IMR-90 (cell line): ENCODE measurements at regions not wholly inside any gene's neighbourhood (a gene's known extent, or its start where the extent isn't known, plus 50 kb on each side); places are given as distances from the start of the nearest gene placed in this dataset.
"Not testable (repeated sequence)": the region's sequence is repeated elsewhere in the genome, so short reads cannot be mapped to it uniquely, and the experiment has no call there.

Source experiments
- ATAC-seq: fragments of 200-7000 bp; cut with Tn5 transposase; 2 replicates; pipeline ENCODE4 v1.9.1; 2020; ENCODE audit warnings: low read depth, mild to moderate bottlenecking, moderate library complexity
- BruUV-seq: library from RNA; stranded (reverse); fragments of 400-500 nt; replicated peaks from 2 replicates; lab custom pipeline; 2021; lab: Mats Ljungman, UMichigan
- CTCF ChIA-PET: fragments of 300-600 bp; formaldehyde crosslinking; extraction: SDS; loops from one replicate; lab custom pipeline; 2021; ENCODE audit warnings: antibody characterized with exemption; lab: Yijun Ruan, JAX
- POLR2A ChIA-PET: fragments of 300-600 bp; sonication (Branson Sonifier 250); formaldehyde crosslinking; loops from one replicate; lab custom pipeline; 2022; ENCODE audit warnings: antibody characterized with exemption; ENCODE audit not compliant: unreplicated experiment; lab: Charles Lee
- DNase-seq: peaks from one replicate; pipeline ENCODE4 v3.0.0; 2013
- H2AFZ ChIP-seq: replicated peaks from 2 replicates; pipeline ENCODE3; 2013; ENCODE audit warnings: low read length, mild to moderate bottlenecking; ENCODE audit not compliant: poor library complexity
- H2AK5ac ChIP-seq: 2 replicates; pipeline ENCODE4 v1.6.1; 2013; ENCODE audit warnings: low read depth, low read length, inconsistent platforms
- H2AK9ac ChIP-seq: replicated peaks from 2 replicates; pipeline ENCODE3; 2013; ENCODE audit warnings: mild to moderate bottlenecking, low read depth, low read length, moderate library complexity; ENCODE audit not compliant: poor library complexity
- H2BK120ac ChIP-seq: 2 replicates; pipeline ENCODE4 v1.6.1; 2013; ENCODE audit warnings: low read depth, low read length, inconsistent platforms
- H2BK15ac ChIP-seq: 3 replicates; pipeline ENCODE4 v1.6.1; 2013; ENCODE audit warnings: low read depth, low read length, inconsistent platforms
- H2BK20ac ChIP-seq: 2 replicates; pipeline ENCODE4 v1.6.1; 2013; ENCODE audit warnings: low read depth, mild to moderate bottlenecking, inconsistent platforms, low read length, moderate library complexity
- H2BK5ac ChIP-seq: 2 replicates; pipeline ENCODE4 v1.6.1; 2013; ENCODE audit warnings: mild to moderate bottlenecking, low read depth, low read length, inconsistent platforms; ENCODE audit not compliant: poor library complexity, severe bottlenecking
- H3K14ac ChIP-seq: replicated peaks from 2 replicates; pipeline ENCODE4 v1.6.1; 2013; ENCODE audit warnings: low read depth, low read length, inconsistent platforms
- H3K18ac ChIP-seq: 2 replicates; pipeline ENCODE4 v1.6.1; 2013; ENCODE audit warnings: low read depth, low read length, control low read depth
- H3K23ac ChIP-seq: 2 replicates; pipeline ENCODE4 v1.6.1; 2013; ENCODE audit warnings: low read depth, low read length, inconsistent platforms
- H3K27ac ChIP-seq: 2 replicates; pipeline ENCODE4 v1.5.1; 2013; ENCODE audit warnings: mild to moderate bottlenecking, control low read depth, low read length; ENCODE audit not compliant: insufficient read depth
- H3K27me3 ChIP-seq: 2 replicates; pipeline ENCODE4 v1.6.1; 2013; ENCODE audit warnings: low read length; ENCODE audit not compliant: control insufficient read depth, insufficient read depth
- H3K36me3 ChIP-seq: 2 replicates; pipeline ENCODE4 v1.6.1; 2013; ENCODE audit warnings: low read length, mixed read lengths; ENCODE audit not compliant: control insufficient read depth, insufficient read depth
- H3K4ac ChIP-seq: 2 replicates; pipeline ENCODE4 v1.6.1; 2013; ENCODE audit warnings: low read depth, low read length, inconsistent platforms
- H3K4me1 ChIP-seq: 2 replicates; pipeline ENCODE4 v1.6.1; 2013; ENCODE audit warnings: low read length, mixed read lengths; ENCODE audit not compliant: control insufficient read depth, insufficient read depth
- H3K4me2 ChIP-seq: 2 replicates; pipeline ENCODE4 v1.6.1; 2013; ENCODE audit warnings: low read depth, mild to moderate bottlenecking, control low read depth, low read length, moderate library complexity
- H3K4me3 ChIP-seq: 2 replicates; pipeline ENCODE4 v1.5.1; 2013; ENCODE audit warnings: low read depth, mild to moderate bottlenecking, control low read depth, low read length, moderate library complexity; ENCODE audit not compliant: insufficient read depth
- H3K56ac ChIP-seq: 2 replicates; pipeline ENCODE4 v1.6.1; 2013; ENCODE audit warnings: low read length, inconsistent platforms; ENCODE audit not compliant: insufficient read depth; ENCODE audit errors: extremely low read depth
- H3K79me1 ChIP-seq, 2 experiments: 2 replicates each; pipeline ENCODE4 v1.6.1; 2013; ENCODE audit warnings: low read length in 2 of 2, inconsistent platforms in 1 of 2, low read depth in 1 of 2
- H3K9ac ChIP-seq: 2 replicates; pipeline ENCODE4 v1.6.1; 2013; ENCODE audit warnings: low read depth, low read length, control low read depth
- H3K9me1 ChIP-seq: 2 replicates; pipeline ENCODE4 v1.6.1; 2013; ENCODE audit warnings: low read length, inconsistent platforms; ENCODE audit not compliant: insufficient read depth
- H3K9me3 ChIP-seq: 2 replicates; pipeline ENCODE4 v1.6.1; 2013; ENCODE audit warnings: low read length; ENCODE audit not compliant: control insufficient read depth, insufficient read depth
- H4K20me1 ChIP-seq: 2 replicates; pipeline ENCODE4 v1.6.1; 2013; ENCODE audit warnings: low read length, inconsistent platforms; ENCODE audit not compliant: insufficient read depth
- H4K5ac ChIP-seq: 2 replicates; pipeline ENCODE4 v1.6.1; 2013; ENCODE audit warnings: mild to moderate bottlenecking, low read depth, low read length, control low read depth
- H4K8ac ChIP-seq, 2 experiments: 2 replicates each; pipeline ENCODE4 v1.6.1; 2013; ENCODE audit warnings: low read depth in 2 of 2, low read length in 2 of 2, control low read depth in 1 of 2, inconsistent platforms in 1 of 2
- H4K91ac ChIP-seq: 2 replicates; pipeline ENCODE4 v1.6.1; 2013; ENCODE audit warnings: low read depth, low read length, inconsistent platforms; ENCODE audit not compliant: insufficient read depth
- WGBS, 2 experiments: methylation state at CpG; one replicate each; pipeline versions ENCODE4 v1.1.5 to v1.1.7; 2013; ENCODE audit warnings: missing lambda C conversion rate in 2 of 2; ENCODE audit not compliant: insufficient read length in 1 of 2; ENCODE audit errors: extremely low coverage in 2 of 2; 5-methylcytosine and 5-hydroxymethylcytosine counted together
- dilution Hi-C: fragments of 300-500 bp; cut with HindIII; formaldehyde crosslinking; loops from one replicate; pipeline ENCODE4 v1.14.3; 2018; ENCODE audit warnings: low sequenced_read_pairs; ENCODE audit not compliant: unreplicated experiment
- in situ Hi-C: fragments of 300-500 bp; cut with MboI; formaldehyde crosslinking; loops from 3 replicates; pipeline ENCODE4 v1.14.3; 2019; ENCODE audit warnings: low sequenced_read_pairs, inconsistent platforms, mixed read lengths
- intact Hi-C: fragments of 100-400 bp; cut with micrococcal nuclease; formaldehyde crosslinking; loops from 2 replicates; pipeline ENCODE4 v1.10.0; 2022

GRCh38 chr5:8840746-8841145 is 705.1 kb downstream of the SEMA5A start:
- dilution Hi-C loops, H3K27ac ChIP-seq, H2BK15ac ChIP-seq, H3K4ac ChIP-seq, H2BK120ac ChIP-seq, H4K8ac ChIP-seq, H3K56ac ChIP-seq, H3K4me3 ChIP-seq, DNase-seq, in situ Hi-C loops, H3K18ac ChIP-seq, H3K79me1 ChIP-seq, H3K36me3 ChIP-seq, H3K4me2 ChIP-seq, H4K20me1 ChIP-seq, H3K14ac ChIP-seq, H2BK20ac ChIP-seq, H2BK5ac ChIP-seq, H3K23ac ChIP-seq, H3K9me3 ChIP-seq, H4K91ac ChIP-seq, H4K5ac ChIP-seq, H3K9ac ChIP-seq, H2AK5ac ChIP-seq, H2AK9ac ChIP-seq, H2AFZ ChIP-seq, BruUV-seq, H3K27me3 ChIP-seq, ATAC-seq: not testable (repeated sequence)
- POLR2A ChIA-PET = interaction anchor here (0.6 kb wide), 1 partner anchor 214 kb away, joined by 5 read pairs; no protein-coding TSS in a partner anchor
- peaks cover 22% of the 10 kb centered on the region for H3K9me1 ChIP-seq
- 100% methylated on average over 2 of the region's 8 CpGs; no CpG with 5 or more reads in 1 of the 2 experiments for WGBS, 2 experiments
- CTCF ChIA-PET = interaction anchor here (0.6 kb wide), 1 partner anchor 1616 kb away, joined by 3 read pairs; no protein-coding TSS in a partner anchor
- intact Hi-C loops = loop anchor here (10.0 kb wide), 2 partner anchors 496 to 916 kb away; no protein-coding TSS in a partner anchor
- peaks cover 18% of the 10 kb centered on the region for H3K4me1 ChIP-seq
